Muscle of leg (tissue), 3 donors: ENCODE measurements at regions not wholly inside any gene's neighbourhood (a gene's known extent, or its start where the extent isn't known, plus 50 kb on each side); places are given as distances from the start of the nearest gene placed in this dataset.

ENCODE experiments used
- DNase-seq: peaks from one replicate; pipeline ENCODE4 v3.0.0; 2013
- H3K27ac ChIP-seq: one replicate; pipeline ENCODE4 v1.5.1; 2013; ENCODE audit warnings: mild to moderate bottlenecking, low read length, control low read depth
- H3K27me3 ChIP-seq: one replicate; pipeline ENCODE4 v1.6.1; 2013; ENCODE audit warnings: low read length; ENCODE audit not compliant: control insufficient read depth, insufficient read depth
- H3K36me3 ChIP-seq: one replicate; pipeline ENCODE4 v1.6.1; 2013; ENCODE audit warnings: low read length; ENCODE audit not compliant: control insufficient read depth, insufficient read depth
- H3K4me1 ChIP-seq: one replicate; pipeline ENCODE4 v1.6.1; 2013; ENCODE audit warnings: low read length; ENCODE audit not compliant: control insufficient read depth, insufficient read depth
- H3K4me3 ChIP-seq: one replicate; pipeline ENCODE4 v1.5.1; 2013; ENCODE audit warnings: low read length, control low read depth
- H3K9me3 ChIP-seq: replicated peaks from 2 replicates; pipeline ENCODE4 v1.6.1; 2013; ENCODE audit warnings: low read depth, low read length; ENCODE audit not compliant: control insufficient read depth
- WGBS: methylation state at CpG from one replicate; pipeline ENCODE4 v1.1.5; 2013; ENCODE audit warnings: missing lambda C conversion rate; ENCODE audit not compliant: insufficient coverage; 5-methylcytosine and 5-hydroxymethylcytosine counted together

DNA sequence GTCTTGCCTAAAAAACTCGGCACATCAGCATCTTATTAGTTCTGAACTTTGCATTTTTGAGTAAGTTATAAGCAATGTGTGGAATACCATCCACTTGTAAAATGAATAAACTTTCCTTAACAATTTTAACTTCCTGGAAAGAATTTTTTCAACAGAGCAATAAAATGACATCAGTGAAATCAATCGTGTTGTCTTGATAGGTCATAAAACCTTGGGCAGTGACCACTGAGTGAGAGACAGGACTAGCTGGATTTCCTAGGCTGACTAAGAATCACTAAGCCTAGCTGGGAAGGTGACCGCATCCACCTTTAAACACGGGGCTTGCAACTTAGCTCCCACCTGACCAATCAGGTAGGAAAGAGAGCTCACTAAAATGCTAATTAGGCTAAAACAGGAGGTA lies 403.0 kb upstream of the CNKSR2 start:
- no peaks in the 10 kb centered on the region for H3K9me3 ChIP-seq
- H3K4me1 ChIP-seq, result no peaks in the 10 kb centered on the region
- no peaks in the 10 kb centered on the region for H3K27me3 ChIP-seq
- no peak overlapping the region for H3K27ac ChIP-seq
- H3K36me3 ChIP-seq, result no peaks in the 10 kb centered on the region
- H3K4me3 ChIP-seq, result no peak overlapping the region
- no peak for DNase-seq
- WGBS, result 65% methylated on average over 2 of the region's 4 CpGs

DNA sequence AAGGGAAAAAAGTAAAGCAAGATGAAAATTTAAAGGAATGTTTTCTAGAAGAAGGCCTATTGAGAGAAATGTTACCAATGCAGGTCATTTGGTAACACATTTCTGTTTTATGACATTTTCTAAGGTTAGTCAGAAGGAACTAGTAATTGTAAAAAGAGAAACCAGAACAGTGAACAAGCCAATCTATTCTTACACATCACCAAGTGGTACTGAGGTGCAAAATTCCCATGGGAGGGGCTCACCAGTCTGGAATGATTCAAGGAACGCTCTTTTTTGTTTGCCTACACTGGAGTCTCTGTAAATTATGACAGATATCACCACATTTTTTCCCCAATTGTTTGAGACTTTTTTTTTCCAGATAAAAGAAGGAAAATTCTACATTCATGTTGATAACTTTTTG lies 404.7 kb upstream of the CNKSR2 start:
- no CpG with 5 or more reads among the region's 1 CpG for WGBS
- no peaks in the 10 kb centered on the region for H3K27me3 ChIP-seq
- no peaks in the 10 kb centered on the region for H3K4me1 ChIP-seq
- no peak overlapping the region for H3K4me3 ChIP-seq
- no peaks in the 10 kb centered on the region for H3K9me3 ChIP-seq
- no peak for DNase-seq
- no peaks in the 10 kb centered on the region for H3K36me3 ChIP-seq
- no peak overlapping the region for H3K27ac ChIP-seq

GRCh38 chrX:20968996-20969395 lies 405.2 kb upstream of the CNKSR2 start:
- no peak for DNase-seq
- no peaks in the 10 kb centered on the region for H3K4me1 ChIP-seq
- WGBS, result no CpG with 5 or more reads among the region's 2 CpGs
- no peaks in the 10 kb centered on the region for H3K9me3 ChIP-seq
- no peak overlapping the region for H3K27ac ChIP-seq
- no peak overlapping the region for H3K4me3 ChIP-seq
- H3K27me3 ChIP-seq, result no peaks in the 10 kb centered on the region
- H3K36me3 ChIP-seq, result no peaks in the 10 kb centered on the region

- Histone ChIP-seq H3K27ac (no peak overlapping the region), H3K36me3 (no peaks in the 10 kb centered on the region), H3K4me1 (no peaks in the 10 kb centered on the region), H3K27me3 (no peaks in the 10 kb centered on the region), H3K4me3 (no peak overlapping the region), H3K9me3 (no peaks in the 10 kb centered on the region)
- DNase-seq, result no peak
Measured at GRCh38 chrX:20967725-20968124, 406.5 kb upstream of the CNKSR2 start.

- H3K36me3 ChIP-seq, result no peaks in the 10 kb centered on the region
- no peaks in the 10 kb centered on the region for H3K27me3 ChIP-seq
- no peak overlapping the region for H3K4me3 ChIP-seq
- DNase-seq, result no peak
- no peak overlapping the region for H3K27ac ChIP-seq
- H3K4me1 ChIP-seq, result no peaks in the 10 kb centered on the region
- WGBS, result 80% methylated on average over 1 of the region's 5 CpGs
- H3K9me3 ChIP-seq, result no peaks in the 10 kb centered on the region
Measured at GRCh38 chrX:20965270-20966044, 408.8 kb upstream of the CNKSR2 start.

GRCh38 chrX:20954014-20954413 lies 420.2 kb upstream of the CNKSR2 start:
- no peaks in the 10 kb centered on the region for H3K9me3 ChIP-seq
- no peak overlapping the region for H3K27ac ChIP-seq
- no peak for DNase-seq
- H3K36me3 ChIP-seq, result no peaks in the 10 kb centered on the region
- H3K4me1 ChIP-seq, result no peaks in the 10 kb centered on the region
- H3K4me3 ChIP-seq, result no peak overlapping the region
- no peaks in the 10 kb centered on the region for H3K27me3 ChIP-seq
- 63% methylated on average over 1 of the region's 3 CpGs for WGBS

GRCh38 chrX:20952180-20952579 lies 422.0 kb upstream of the CNKSR2 start:
- H3K9me3 ChIP-seq, result no peaks in the 10 kb centered on the region
- H3K4me1 ChIP-seq, result no peaks in the 10 kb centered on the region
- 100% methylated on average over 1 of the region's 3 CpGs for WGBS

GRCh38 chrX:20951016-20951810 lies 423.0 kb upstream of the CNKSR2 start:
- Histone ChIP-seq H3K4me3 (no peak overlapping the region), H3K4me1 (no peaks in the 10 kb centered on the region), H3K27ac (no peak overlapping the region), H3K36me3 (no peaks in the 10 kb centered on the region), H3K27me3 (peaks cover 2% of the 10 kb centered on the region), H3K9me3 (no peaks in the 10 kb centered on the region)
- DNase-seq, result no peak
- no CpG with 5 or more reads among the region's 5 CpGs for WGBS

More at GRCh38 chrX:20952180-20952579, 422.0 kb upstream of the CNKSR2 start:
- Histone ChIP-seq H3K27me3 (peaks cover 2% of the 10 kb centered on the region), H3K36me3 (no peaks in the 10 kb centered on the region), H3K27ac (no peak overlapping the region), H3K4me3 (no peak overlapping the region)
- no peak for DNase-seq

DNA sequence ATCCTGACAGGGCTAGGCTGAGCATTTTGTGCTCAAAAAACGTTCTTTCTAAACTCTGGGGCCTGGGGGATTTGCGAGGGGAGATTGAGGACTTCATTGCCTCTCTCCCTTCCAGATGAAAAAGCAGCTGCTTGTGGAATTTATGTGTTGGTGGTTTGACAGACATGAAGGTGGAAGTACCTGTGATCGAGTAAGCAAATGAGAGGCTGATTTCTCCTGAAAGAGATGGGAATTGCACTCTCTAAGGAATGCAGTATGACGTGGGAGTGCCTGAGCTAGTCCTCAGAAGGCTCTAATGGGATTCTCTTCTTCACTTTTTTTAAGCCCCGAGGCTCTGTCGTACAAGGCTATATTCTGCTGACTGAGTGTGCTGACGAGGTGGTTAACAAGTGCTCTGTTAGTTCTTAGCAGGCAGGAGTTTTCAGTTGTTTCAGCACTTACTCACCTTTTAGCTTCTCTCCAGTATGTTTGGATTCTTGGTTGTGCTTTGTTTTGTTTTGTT lies 426.8 kb upstream of the CNKSR2 start:
- no peak for DNase-seq
- Histone ChIP-seq H3K27ac (no peak overlapping the region), H3K36me3 (no peaks in the 10 kb centered on the region), H3K9me3 (no peaks in the 10 kb centered on the region), H3K4me1 (no peaks in the 10 kb centered on the region), H3K4me3 (no peak overlapping the region), H3K27me3 (peaks cover 2% of the 10 kb centered on the region)
- 17% methylated on average over 1 of the region's 7 CpGs for WGBS

DNA sequence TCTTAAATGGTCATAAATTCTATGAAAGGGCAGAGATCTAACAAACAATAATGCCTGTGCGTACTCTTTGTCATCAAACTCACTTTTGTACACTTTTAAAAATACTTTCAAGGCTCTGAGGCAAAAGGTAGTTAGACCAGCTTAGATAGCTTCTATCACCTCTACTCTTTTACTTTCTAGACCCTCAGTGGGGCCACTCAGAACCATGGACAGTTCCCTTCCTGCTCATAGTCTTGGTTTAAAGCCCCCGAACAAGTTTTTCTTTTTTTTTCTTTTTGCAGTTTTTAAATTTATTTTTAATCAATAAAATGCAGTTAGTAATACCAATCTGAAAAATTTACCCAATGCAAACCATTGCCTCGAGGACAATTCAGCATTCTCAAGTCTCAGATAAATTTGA lies 460.5 kb upstream of the CNKSR2 start:
- DNase-seq, result peak; percentile 21
- WGBS, result no CpG with 5 or more reads among the region's 3 CpGs
- no peaks in the 10 kb centered on the region for H3K36me3 ChIP-seq
- no peaks in the 10 kb centered on the region for H3K9me3 ChIP-seq
- H3K4me1 ChIP-seq, result no peaks in the 10 kb centered on the region
- H3K27ac ChIP-seq, result no peak overlapping the region
- no peaks in the 10 kb centered on the region for H3K27me3 ChIP-seq
- H3K4me3 ChIP-seq, result no peak overlapping the region
